GM12873 (cell line): ENCODE measurements at regions not wholly inside any gene's neighbourhood (a gene's known extent, or its start where the extent isn't known, plus 50 kb on each side); places are given as distances from the start of the nearest gene placed in this dataset.

Experiments used
- TF ChIP-seq, protein P1 (sequence below): IDR thresholded peaks from 2 replicates; pipeline ENCODE4 v1.5.1; 2012; ENCODE audit warnings: low read depth, mild to moderate bottlenecking, moderate library complexity, low read length, control low read depth; ENCODE audit not compliant: insufficient read depth; ENCODE audit errors: missing control alignments

DNA sequence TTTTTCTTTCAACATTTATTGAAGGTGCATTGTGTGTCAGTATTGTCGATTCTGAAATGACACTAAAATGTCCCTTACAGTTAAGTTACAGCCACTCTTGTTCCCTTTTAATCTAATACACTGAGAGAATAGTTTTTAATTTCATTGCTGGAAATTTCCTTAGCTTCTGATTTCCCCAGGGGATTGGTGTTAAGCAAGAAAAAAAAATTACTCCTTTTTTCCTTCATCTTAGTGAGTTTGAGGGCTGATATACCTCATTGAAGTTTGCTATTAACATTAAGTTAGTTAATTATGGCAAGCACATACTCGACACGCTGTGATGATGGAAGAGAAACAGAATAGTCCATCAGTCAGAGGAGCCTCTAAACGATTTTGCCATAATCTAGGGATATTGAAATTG, 57.0 kb upstream of the EXOC4 start:
- TF ChIP-seq, protein P1, sequence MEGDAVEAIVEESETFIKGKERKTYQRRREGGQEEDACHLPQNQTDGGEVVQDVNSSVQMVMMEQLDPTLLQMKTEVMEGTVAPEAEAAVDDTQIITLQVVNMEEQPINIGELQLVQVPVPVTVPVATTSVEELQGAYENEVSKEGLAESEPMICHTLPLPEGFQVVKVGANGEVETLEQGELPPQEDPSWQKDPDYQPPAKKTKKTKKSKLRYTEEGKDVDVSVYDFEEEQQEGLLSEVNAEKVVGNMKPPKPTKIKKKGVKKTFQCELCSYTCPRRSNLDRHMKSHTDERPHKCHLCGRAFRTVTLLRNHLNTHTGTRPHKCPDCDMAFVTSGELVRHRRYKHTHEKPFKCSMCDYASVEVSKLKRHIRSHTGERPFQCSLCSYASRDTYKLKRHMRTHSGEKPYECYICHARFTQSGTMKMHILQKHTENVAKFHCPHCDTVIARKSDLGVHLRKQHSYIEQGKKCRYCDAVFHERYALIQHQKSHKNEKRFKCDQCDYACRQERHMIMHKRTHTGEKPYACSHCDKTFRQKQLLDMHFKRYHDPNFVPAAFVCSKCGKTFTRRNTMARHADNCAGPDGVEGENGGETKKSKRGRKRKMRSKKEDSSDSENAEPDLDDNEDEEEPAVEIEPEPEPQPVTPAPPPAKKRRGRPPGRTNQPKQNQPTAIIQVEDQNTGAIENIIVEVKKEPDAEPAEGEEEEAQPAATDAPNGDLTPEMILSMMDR: no peak

DNA sequence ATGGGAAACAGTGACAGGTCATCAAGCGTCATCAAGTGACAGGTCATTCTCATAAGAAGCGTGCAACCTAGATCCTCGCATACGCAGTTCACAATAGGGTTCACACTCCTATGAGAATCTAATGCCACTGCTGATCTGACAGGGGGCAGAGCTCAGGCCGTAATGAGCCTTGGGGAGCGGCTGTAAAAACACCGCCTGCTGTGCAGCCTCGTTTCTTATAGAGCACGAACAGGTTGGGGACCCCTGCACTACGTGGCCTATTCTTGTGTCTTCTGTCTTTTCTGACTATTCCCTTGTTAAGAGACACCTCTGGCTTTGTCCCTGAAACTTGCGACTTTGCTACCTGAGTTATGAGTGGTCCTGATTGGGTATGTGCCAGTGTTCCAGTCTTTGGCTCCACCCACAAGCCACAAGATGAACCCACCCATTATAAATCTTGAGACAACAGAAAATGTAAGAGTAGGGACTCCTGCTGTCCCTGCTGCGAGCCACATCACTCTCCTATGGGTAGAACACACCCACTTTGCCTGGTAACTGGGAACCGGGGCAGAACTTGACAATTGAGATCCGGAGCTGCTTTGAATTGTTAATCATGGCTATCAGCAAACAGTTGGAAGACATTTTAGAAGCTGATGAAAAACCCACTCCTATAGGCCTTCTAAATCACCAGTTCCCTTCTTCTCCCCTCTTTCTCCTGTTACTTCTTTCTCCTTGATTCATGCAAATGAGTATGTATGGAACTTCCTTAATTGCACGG, 55.8 kb upstream of the EXOC4 start:
- TF ChIP-seq, protein P1: no peak

DNA sequence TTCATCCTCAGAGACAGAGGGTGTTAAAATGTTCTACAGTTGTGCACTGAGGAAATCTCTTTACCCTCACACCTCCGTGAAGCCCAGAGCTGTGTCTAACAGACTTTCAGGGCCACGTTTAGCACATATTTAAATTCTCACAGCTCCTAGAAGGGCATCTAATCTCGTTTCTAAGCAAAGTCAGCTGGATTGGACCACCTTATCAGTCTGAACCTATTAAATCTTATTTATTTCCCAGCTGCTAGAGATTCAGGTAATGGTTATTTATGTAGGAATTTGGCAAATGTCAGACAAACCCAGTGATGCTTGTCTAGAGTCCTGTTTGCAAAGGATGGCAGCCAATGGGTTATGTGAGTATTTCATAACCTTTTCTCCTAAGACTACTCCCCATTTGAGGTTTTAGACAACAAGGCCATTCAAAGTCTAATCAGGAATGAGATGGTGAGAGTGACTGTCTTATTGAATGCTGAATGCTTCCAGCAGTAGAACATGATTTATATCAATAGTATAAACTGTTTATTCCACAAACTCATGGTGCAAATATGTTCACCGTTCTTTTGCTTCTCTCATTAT, 54.8 kb upstream of the EXOC4 start:
- TF ChIP-seq, protein P1: no peak

DNA sequence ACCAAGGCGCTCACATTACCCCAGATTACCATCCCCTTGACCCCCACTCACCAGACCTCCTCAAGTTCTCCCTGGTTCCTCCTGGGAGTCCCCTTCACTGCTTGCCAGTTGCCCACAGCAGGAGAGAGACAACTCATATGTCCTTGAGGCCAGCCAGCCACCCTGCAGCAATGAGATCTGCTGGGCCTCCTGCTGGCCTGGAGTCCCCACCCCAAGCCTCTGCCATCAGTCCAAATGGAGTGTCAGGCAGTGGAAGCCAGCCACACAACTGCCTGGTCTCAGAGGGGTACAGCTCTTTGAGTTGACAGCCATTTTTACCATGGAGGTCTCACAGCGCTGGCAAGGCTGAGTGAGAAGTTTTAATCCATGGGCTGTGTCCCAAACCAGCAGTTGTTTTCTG, 53.0 kb upstream of the EXOC4 start:
- TF ChIP-seq, protein P1: no peak

DNA sequence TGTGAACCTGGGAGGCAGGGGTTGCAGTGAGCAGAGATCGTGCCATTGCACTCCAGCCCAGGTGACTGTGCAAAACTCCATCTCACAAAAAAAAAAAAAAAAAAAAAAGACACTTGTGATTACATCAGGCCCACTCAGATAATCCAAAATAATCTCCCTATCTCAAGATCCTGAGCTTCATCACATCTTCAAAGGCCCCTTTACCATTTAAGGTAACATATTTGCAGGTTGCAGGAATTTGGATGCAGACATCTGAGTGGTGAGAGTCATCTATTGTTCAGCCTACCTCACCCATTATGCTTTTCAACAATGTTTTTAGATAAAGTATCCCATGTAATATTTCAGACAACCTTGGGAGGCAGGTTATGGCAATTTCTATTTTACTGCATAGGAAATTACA, 51.4 kb upstream of the EXOC4 start:
- TF ChIP-seq, protein P1: no peak

DNA sequence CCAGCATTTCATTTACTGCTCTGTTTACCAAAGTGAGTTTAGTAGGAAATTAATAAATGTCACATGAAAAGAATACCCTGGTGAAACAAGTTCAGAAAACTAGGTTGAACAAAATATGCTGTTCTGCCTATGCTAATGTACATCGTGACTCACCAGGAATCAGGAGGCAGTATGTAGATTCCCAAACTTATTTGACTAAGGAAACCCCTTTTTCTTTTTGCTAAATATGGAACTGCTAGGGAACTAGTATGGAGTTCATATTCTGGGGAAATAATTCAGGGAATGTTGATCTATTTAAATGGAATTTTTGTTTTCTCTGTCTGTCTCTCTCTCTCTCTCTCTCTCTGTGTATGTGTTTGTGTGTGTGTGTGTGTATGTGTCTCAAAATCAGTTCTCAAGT, 49.9 kb upstream of the EXOC4 start:
- TF ChIP-seq, protein P1: no peak
